ENCODE measurements at regions not wholly inside any gene's neighbourhood (a gene's known extent, or its start where the extent isn't known, plus 50 kb on each side); places are given as distances from the start of the nearest gene placed in this dataset.

DNA sequence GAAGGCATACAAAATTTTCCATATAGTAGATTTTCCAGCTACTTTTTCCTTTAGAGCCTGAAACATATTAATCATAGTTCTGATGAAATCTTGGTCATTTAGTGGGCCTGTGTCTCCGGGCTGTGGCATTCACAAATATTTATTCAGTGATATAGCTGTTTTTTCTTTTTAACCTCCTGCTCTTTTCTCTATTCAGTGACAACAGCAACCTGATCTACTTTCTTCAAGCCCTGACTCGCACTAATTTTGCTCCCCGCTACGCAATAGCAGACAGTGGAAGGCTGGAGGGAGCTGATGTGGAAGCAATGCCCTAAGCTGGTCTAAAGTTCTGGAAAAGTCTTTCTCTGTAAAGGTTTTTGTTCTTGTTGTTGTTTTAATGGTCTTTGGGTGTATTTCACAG, 289.7 kb downstream of the SLITRK6 start:
- TF ChIP-seq, protein P1, sequence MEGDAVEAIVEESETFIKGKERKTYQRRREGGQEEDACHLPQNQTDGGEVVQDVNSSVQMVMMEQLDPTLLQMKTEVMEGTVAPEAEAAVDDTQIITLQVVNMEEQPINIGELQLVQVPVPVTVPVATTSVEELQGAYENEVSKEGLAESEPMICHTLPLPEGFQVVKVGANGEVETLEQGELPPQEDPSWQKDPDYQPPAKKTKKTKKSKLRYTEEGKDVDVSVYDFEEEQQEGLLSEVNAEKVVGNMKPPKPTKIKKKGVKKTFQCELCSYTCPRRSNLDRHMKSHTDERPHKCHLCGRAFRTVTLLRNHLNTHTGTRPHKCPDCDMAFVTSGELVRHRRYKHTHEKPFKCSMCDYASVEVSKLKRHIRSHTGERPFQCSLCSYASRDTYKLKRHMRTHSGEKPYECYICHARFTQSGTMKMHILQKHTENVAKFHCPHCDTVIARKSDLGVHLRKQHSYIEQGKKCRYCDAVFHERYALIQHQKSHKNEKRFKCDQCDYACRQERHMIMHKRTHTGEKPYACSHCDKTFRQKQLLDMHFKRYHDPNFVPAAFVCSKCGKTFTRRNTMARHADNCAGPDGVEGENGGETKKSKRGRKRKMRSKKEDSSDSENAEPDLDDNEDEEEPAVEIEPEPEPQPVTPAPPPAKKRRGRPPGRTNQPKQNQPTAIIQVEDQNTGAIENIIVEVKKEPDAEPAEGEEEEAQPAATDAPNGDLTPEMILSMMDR (IDR thresholded peaks at IDR 0.05; ENCODE audit: insufficient read depth, low read length), result no peak
- TF ChIP-seq POLR2AphosphoS5 (IDR thresholded peaks at IDR 0.05; ENCODE audit: low read depth) (no peak), GABPA (IDR thresholded peaks at IDR 0.05; ENCODE audit: low read depth) (no peak), SPI1 (IDR thresholded peaks at IDR 0.05; ENCODE audit: borderline replicate concordance, low read depth) (no peak)
- TF ChIP-seq, protein P2, sequence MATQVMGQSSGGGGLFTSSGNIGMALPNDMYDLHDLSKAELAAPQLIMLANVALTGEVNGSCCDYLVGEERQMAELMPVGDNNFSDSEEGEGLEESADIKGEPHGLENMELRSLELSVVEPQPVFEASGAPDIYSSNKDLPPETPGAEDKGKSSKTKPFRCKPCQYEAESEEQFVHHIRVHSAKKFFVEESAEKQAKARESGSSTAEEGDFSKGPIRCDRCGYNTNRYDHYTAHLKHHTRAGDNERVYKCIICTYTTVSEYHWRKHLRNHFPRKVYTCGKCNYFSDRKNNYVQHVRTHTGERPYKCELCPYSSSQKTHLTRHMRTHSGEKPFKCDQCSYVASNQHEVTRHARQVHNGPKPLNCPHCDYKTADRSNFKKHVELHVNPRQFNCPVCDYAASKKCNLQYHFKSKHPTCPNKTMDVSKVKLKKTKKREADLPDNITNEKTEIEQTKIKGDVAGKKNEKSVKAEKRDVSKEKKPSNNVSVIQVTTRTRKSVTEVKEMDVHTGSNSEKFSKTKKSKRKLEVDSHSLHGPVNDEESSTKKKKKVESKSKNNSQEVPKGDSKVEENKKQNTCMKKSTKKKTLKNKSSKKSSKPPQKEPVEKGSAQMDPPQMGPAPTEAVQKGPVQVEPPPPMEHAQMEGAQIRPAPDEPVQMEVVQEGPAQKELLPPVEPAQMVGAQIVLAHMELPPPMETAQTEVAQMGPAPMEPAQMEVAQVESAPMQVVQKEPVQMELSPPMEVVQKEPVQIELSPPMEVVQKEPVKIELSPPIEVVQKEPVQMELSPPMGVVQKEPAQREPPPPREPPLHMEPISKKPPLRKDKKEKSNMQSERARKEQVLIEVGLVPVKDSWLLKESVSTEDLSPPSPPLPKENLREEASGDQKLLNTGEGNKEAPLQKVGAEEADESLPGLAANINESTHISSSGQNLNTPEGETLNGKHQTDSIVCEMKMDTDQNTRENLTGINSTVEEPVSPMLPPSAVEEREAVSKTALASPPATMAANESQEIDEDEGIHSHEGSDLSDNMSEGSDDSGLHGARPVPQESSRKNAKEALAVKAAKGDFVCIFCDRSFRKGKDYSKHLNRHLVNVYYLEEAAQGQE (IDR thresholded peaks at IDR 0.05; ENCODE audit: insufficient replicate concordance, low read depth), result no peak
